ENCODE measurements at regions not wholly inside any gene's neighbourhood (a gene's known extent, or its start where the extent isn't known, plus 50 kb on each side); places are given as distances from the start of the nearest gene placed in this dataset.

- H3K4me3 ChIP-seq: no peak overlapping the region
- no peaks in the 10 kb centered on the region for H3K36me3 ChIP-seq
- intact Hi-C loops (cut with DNase I): no loop called here
- H3K27me3 ChIP-seq: no peaks in the 10 kb centered on the region
- DNase-seq (ENCODE audit: extremely low spot score in 2 of 2): no peak
- H3K27ac ChIP-seq: no peak overlapping the region
- no peaks in the 10 kb centered on the region for H3K4me1 ChIP-seq
- TF ChIP-seq CTCF (IDR thresholded peaks at IDR 0.05) (no peak), POLR2AphosphoS5 (IDR thresholded peaks at IDR 0.05; ENCODE audit: insufficient read depth in 1 of 2, low read depth in 1 of 2) (no peak), POLR2A (IDR thresholded peaks at IDR 0.05) (no peak)
- no peaks in the 10 kb centered on the region for H3K9me3 ChIP-seq
Observed at GRCh38 chr5:61964201-61964600, 341.8 kb upstream of the KIF2A start.

- no peaks in the 10 kb centered on the region for H3K36me3 ChIP-seq
- no peak overlapping the region for H3K27ac ChIP-seq
- DNase-seq (ENCODE audit: extremely low spot score in 2 of 2): no peak
Observed at GRCh38 chr5:61965069-61965468, 340.9 kb upstream of the KIF2A start.

GRCh38 chr5:61965490-61965889, 340.5 kb upstream of the KIF2A start:
- no peak for DNase-seq (ENCODE audit: extremely low spot score in 2 of 2)

More at GRCh38 chr5:61965069-61965468, 340.9 kb upstream of the KIF2A start:
- Histone ChIP-seq H3K9me3 (no peaks in the 10 kb centered on the region), H3K4me3 (no peak overlapping the region), H3K27me3 (no peaks in the 10 kb centered on the region), H3K4me1 (no peaks in the 10 kb centered on the region)
- intact Hi-C loops (cut with DNase I): no loop called here
- TF ChIP-seq POLR2AphosphoS5 (IDR thresholded peaks at IDR 0.05; ENCODE audit: insufficient read depth in 1 of 2, low read depth in 1 of 2) (no peak), POLR2A (IDR thresholded peaks at IDR 0.05) (no peak), CTCF (IDR thresholded peaks at IDR 0.05) (no peak)

GRCh38 chr5:61966296-61966955, 339.6 kb upstream of the KIF2A start:
- DNase-seq (ENCODE audit: extremely low spot score in 2 of 2): no peak
- H3K4me3 ChIP-seq: no peak overlapping the region
- H3K4me1 ChIP-seq: no peaks in the 10 kb centered on the region
- H3K27me3 ChIP-seq: no peaks in the 10 kb centered on the region
- TF ChIP-seq POLR2A (IDR thresholded peaks at IDR 0.05) (no peak), POLR2AphosphoS5 (IDR thresholded peaks at IDR 0.05; ENCODE audit: insufficient read depth in 1 of 2, low read depth in 1 of 2) (no peak), CTCF (IDR thresholded peaks at IDR 0.05) (no peak)
- H3K9me3 ChIP-seq: no peaks in the 10 kb centered on the region
- intact Hi-C loops (cut with DNase I): no loop called here
- no peaks in the 10 kb centered on the region for H3K36me3 ChIP-seq
- no peak overlapping the region for H3K27ac ChIP-seq

More at GRCh38 chr5:61965490-61965889, 340.5 kb upstream of the KIF2A start:
- no peak overlapping the region for H3K4me3 ChIP-seq
- intact Hi-C loops (cut with DNase I): no loop called here
- TF ChIP-seq POLR2A (IDR thresholded peaks at IDR 0.05): no peak
- H3K4me1 ChIP-seq: no peaks in the 10 kb centered on the region
- no peaks in the 10 kb centered on the region for H3K27me3 ChIP-seq
- H3K9me3 ChIP-seq: no peaks in the 10 kb centered on the region
- H3K27ac ChIP-seq: no peak overlapping the region
- H3K36me3 ChIP-seq: no peaks in the 10 kb centered on the region

- Histone ChIP-seq H3K9me3 (no peaks in the 10 kb centered on the region), H3K4me1 (no peaks in the 10 kb centered on the region), H3K4me3 (no peak overlapping the region), H3K27me3 (no peaks in the 10 kb centered on the region), H3K36me3 (no peaks in the 10 kb centered on the region), H3K27ac (no peak overlapping the region)
- no peak for DNase-seq (ENCODE audit: extremely low spot score in 2 of 2)
- TF ChIP-seq POLR2AphosphoS5 (IDR thresholded peaks at IDR 0.05; ENCODE audit: insufficient read depth in 1 of 2, low read depth in 1 of 2) (no peak), CTCF (IDR thresholded peaks at IDR 0.05) (no peak), POLR2A (IDR thresholded peaks at IDR 0.05) (no peak)
- intact Hi-C loops (cut with DNase I): no loop called here
Observed at GRCh38 chr5:61966997-61967396, 339.0 kb upstream of the KIF2A start.

Data from vagina (tissue), 2 donors.